ENCODE measurements at regions not wholly inside any gene's neighbourhood (a gene's known extent, or its start where the extent isn't known, plus 50 kb on each side); places are given as distances from the start of the nearest gene placed in this dataset.

DNA sequence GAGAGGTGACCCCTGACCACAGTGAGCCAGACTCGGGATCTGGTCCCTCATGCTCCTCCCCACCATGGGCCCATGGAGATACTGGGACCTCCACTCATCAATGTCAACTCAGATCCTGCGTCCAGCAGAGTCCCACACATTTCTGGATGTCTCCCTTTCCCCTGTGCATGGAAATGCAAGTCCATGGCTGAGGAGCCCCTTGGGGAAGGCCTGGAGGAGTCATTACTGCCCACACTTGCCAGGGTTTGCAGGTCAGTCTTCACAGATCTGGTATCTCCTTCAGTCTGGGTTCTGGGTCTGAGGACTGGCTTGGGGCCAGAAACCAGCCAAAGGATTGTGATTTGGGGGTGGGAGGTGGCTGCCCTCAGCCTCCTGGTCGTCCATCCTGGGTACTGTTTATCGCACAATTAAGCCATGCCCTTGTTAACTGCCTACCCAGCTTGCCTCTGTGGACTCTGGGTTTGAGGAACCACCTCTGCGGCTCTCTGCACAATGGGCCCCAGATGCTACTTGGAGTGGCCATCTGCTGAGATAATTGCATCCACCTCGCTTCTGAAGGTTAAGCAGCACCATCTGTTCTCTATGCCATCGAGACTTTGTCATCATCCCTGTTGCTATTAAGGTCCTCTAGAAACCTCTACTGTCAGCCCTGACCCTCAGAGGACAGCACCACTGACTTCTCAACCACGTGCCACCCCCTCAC lies 49.9 kb upstream of the KLF13 start (continued):
- TF ChIP-seq, protein P1, sequence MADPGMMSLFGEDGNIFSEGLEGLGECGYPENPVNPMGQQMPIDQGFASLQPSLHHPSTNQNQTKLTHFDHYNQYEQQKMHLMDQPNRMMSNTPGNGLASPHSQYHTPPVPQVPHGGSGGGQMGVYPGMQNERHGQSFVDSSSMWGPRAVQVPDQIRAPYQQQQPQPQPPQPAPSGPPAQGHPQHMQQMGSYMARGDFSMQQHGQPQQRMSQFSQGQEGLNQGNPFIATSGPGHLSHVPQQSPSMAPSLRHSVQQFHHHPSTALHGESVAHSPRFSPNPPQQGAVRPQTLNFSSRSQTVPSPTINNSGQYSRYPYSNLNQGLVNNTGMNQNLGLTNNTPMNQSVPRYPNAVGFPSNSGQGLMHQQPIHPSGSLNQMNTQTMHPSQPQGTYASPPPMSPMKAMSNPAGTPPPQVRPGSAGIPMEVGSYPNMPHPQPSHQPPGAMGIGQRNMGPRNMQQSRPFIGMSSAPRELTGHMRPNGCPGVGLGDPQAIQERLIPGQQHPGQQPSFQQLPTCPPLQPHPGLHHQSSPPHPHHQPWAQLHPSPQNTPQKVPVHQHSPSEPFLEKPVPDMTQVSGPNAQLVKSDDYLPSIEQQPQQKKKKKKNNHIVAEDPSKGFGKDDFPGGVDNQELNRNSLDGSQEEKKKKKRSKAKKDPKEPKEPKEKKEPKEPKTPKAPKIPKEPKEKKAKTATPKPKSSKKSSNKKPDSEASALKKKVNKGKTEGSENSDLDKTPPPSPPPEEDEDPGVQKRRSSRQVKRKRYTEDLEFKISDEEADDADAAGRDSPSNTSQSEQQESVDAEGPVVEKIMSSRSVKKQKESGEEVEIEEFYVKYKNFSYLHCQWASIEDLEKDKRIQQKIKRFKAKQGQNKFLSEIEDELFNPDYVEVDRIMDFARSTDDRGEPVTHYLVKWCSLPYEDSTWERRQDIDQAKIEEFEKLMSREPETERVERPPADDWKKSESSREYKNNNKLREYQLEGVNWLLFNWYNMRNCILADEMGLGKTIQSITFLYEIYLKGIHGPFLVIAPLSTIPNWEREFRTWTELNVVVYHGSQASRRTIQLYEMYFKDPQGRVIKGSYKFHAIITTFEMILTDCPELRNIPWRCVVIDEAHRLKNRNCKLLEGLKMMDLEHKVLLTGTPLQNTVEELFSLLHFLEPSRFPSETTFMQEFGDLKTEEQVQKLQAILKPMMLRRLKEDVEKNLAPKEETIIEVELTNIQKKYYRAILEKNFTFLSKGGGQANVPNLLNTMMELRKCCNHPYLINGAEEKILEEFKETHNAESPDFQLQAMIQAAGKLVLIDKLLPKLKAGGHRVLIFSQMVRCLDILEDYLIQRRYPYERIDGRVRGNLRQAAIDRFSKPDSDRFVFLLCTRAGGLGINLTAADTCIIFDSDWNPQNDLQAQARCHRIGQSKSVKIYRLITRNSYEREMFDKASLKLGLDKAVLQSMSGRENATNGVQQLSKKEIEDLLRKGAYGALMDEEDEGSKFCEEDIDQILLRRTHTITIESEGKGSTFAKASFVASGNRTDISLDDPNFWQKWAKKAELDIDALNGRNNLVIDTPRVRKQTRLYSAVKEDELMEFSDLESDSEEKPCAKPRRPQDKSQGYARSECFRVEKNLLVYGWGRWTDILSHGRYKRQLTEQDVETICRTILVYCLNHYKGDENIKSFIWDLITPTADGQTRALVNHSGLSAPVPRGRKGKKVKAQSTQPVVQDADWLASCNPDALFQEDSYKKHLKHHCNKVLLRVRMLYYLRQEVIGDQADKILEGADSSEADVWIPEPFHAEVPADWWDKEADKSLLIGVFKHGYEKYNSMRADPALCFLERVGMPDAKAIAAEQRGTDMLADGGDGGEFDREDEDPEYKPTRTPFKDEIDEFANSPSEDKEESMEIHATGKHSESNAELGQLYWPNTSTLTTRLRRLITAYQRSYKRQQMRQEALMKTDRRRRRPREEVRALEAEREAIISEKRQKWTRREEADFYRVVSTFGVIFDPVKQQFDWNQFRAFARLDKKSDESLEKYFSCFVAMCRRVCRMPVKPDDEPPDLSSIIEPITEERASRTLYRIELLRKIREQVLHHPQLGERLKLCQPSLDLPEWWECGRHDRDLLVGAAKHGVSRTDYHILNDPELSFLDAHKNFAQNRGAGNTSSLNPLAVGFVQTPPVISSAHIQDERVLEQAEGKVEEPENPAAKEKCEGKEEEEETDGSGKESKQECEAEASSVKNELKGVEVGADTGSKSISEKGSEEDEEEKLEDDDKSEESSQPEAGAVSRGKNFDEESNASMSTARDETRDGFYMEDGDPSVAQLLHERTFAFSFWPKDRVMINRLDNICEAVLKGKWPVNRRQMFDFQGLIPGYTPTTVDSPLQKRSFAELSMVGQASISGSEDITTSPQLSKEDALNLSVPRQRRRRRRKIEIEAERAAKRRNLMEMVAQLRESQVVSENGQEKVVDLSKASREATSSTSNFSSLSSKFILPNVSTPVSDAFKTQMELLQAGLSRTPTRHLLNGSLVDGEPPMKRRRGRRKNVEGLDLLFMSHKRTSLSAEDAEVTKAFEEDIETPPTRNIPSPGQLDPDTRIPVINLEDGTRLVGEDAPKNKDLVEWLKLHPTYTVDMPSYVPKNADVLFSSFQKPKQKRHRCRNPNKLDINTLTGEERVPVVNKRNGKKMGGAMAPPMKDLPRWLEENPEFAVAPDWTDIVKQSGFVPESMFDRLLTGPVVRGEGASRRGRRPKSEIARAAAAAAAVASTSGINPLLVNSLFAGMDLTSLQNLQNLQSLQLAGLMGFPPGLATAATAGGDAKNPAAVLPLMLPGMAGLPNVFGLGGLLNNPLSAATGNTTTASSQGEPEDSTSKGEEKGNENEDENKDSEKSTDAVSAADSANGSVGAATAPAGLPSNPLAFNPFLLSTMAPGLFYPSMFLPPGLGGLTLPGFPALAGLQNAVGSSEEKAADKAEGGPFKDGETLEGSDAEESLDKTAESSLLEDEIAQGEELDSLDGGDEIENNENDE (IDR thresholded peaks at IDR 0.05; ENCODE audit: insufficient replicate concordance, low read length): no peak
- TF ChIP-seq POLR2AphosphoS5 (IDR thresholded peaks at IDR 0.05; ENCODE audit: low read depth, low read length) (no peak), PHF8 (conservative IDR thresholded peaks at IDR 0.05; ENCODE audit: low read depth, low read length) (no peak), KDM4A (IDR thresholded peaks at IDR 0.05; ENCODE audit: low read depth, low read length, severe bottlenecking) (no peak)
